HEK293 (cell line): ENCODE measurements at regions not wholly inside any gene's neighbourhood (a gene's known extent, or its start where the extent isn't known, plus 50 kb on each side); places are given as distances from the start of the nearest gene placed in this dataset.

Source experiments
- ZNF169 ChIP-seq: fragments of 450-650 bp; formaldehyde crosslinking; IDR thresholded peaks from 2 replicates; pipeline ENCODE4 v1.5.1; 2016; ENCODE audit warnings: missing biosample characterization, missing genetic modification characterization
- TF ChIP-seq, protein P1 (sequence below): fragments of 450-650 bp; formaldehyde crosslinking; optimal IDR thresholded peaks from 2 replicates; pipeline ENCODE3; 2016; ENCODE audit warnings: missing biosample characterization, mild to moderate bottlenecking, missing genetic modification characterization

- TF ChIP-seq, protein P1, sequence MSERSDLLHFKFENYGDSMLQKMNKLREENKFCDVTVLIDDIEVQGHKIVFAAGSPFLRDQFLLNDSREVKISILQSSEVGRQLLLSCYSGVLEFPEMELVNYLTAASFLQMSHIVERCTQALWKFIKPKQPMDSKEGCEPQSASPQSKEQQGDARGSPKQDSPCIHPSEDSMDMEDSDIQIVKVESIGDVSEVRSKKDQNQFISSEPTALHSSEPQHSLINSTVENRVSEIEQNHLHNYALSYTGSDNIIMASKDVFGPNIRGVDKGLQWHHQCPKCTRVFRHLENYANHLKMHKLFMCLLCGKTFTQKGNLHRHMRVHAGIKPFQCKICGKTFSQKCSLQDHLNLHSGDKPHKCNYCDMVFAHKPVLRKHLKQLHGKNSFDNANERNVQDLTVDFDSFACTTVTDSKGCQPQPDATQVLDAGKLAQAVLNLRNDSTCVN = no peak
- no peak for TF ChIP-seq ZNF169 (tag by site-specific recombination)
Observed at GRCh38 chr6:156717542-156717941, 59.6 kb upstream of the ARID1B start.
